K562 (cell line): ENCODE measurements at regions not wholly inside any gene's neighbourhood (a gene's known extent, or its start where the extent isn't known, plus 50 kb on each side); places are given as distances from the start of the nearest gene placed in this dataset.

Experiments
- ATAC-seq: fragments of 200-7000 bp; cut with Tn5 transposase; 3 replicates; pipeline ENCODE4 v1.9.1; 2020; ENCODE audit warnings: moderate library complexity
- BruUV-seq: library from RNA; stranded (reverse); fragments of 400-500 nt; replicated peaks from 2 replicates; lab custom pipeline; 2021; lab: Mats Ljungman, UMichigan
- CTCF ChIA-PET: fragments of 300-600 bp; formaldehyde crosslinking; extraction: SDS; loops from one replicate; lab custom pipeline; 2021; ENCODE audit warnings: low intra/inter-chr PET ratio; lab: Yijun Ruan, JAX
- POLR2A ChIA-PET: fragments of 300-600, 350-650 bp; sonication (Branson Sonifier 250); formaldehyde crosslinking; extraction: SDS; loops from one replicate; lab custom pipeline; 2021; ENCODE audit warnings: antibody characterized with exemption, inconsistent platforms; lab: Yijun Ruan, JAX
- DNase-seq, 4 experiments: peaks; one replicate each; pipeline versions ENCODE4 v3.0.0 to v3.0.0-alpha.2; 2011 to 2018; ENCODE audit warnings: low spot score in 3 of 4, mixed read lengths in 3 of 4; ENCODE audit errors: extremely low read depth in 1 of 4
- FAIRE-seq: peaks from 2 replicates; lab custom pipeline; 2011; peaks lifted over from hg19 to GRCh38; lab: Jason Lieb, UNC
- H2AFZ ChIP-seq: 2 replicates; pipeline ENCODE4 v1.6.0; 2011; ENCODE audit warnings: low read depth, low read length, control low read depth, inconsistent platforms
- H3K27ac ChIP-seq: fragments of 200-600 bp; 3 replicates; pipeline ENCODE4 v1.8.0; 2011; ENCODE audit warnings: low read depth, mild to moderate bottlenecking, control low read depth, inconsistent platforms, low read length, moderate library complexity, mixed read lengths; ENCODE audit errors: extremely low read depth
- H3K27me3 ChIP-seq, 2 experiments: fragments of 300-600 bp in 1 of 2; 2 replicates in 1 of 2; 3 replicates in 1 of 2; pipeline versions ENCODE4 v1.6.0 to v1.8.0; 2011; ENCODE audit warnings: inconsistent platforms in 2 of 2, low read length in 2 of 2, mild to moderate bottlenecking in 1 of 2, mixed read lengths in 1 of 2, moderate library complexity in 1 of 2; ENCODE audit not compliant: control insufficient read depth in 2 of 2, insufficient read depth in 2 of 2
- H3K36me3 ChIP-seq: fragments of 300-600 bp; 3 replicates; pipeline ENCODE4 v1.8.0; 2011; ENCODE audit warnings: mild to moderate bottlenecking, low read length, inconsistent platforms; ENCODE audit not compliant: control insufficient read depth, insufficient read depth
- H3K4me1 ChIP-seq, 2 experiments: fragments of 200-600 bp in 1 of 2; replicated peaks in 1 of 2; 2 replicates in 1 of 2; 3 replicates in 1 of 2; pipeline versions ENCODE4 v1.5.1 to v1.8.0; 2011; ENCODE audit warnings: inconsistent platforms in 2 of 2, low read length in 2 of 2, mild to moderate bottlenecking in 1 of 2, mixed read lengths in 1 of 2, moderate library complexity in 1 of 2; ENCODE audit not compliant: control insufficient read depth in 2 of 2, insufficient read depth in 2 of 2
- H3K4me2 ChIP-seq: 2 replicates; pipeline ENCODE4 v1.6.1; 2011; ENCODE audit warnings: low read length, control low read depth, inconsistent platforms, mixed read lengths; ENCODE audit not compliant: insufficient read depth
- H3K4me3 ChIP-seq: fragments of 200-600 bp; sonication (generic), shearing (Covaris generic); 2 replicates; pipeline ENCODE4 v1.5.1; 2016; ENCODE audit warnings: control low read depth, inconsistent platforms
- H3K79me2 ChIP-seq: fragments of 200-600 bp; 3 replicates; pipeline ENCODE4 v1.8.0; 2011; ENCODE audit warnings: low read length, inconsistent platforms; ENCODE audit not compliant: control insufficient read depth, insufficient read depth
- H3K9ac ChIP-seq, 2 experiments: 2 replicates each; pipeline versions ENCODE4 v1.6.0 to v1.6.1; 2011; ENCODE audit warnings: low read depth in 2 of 2, low read length in 2 of 2, control low read depth in 1 of 2, inconsistent platforms in 1 of 2, mild to moderate bottlenecking in 1 of 2, mixed read lengths in 1 of 2; ENCODE audit not compliant: insufficient read depth in 1 of 2
- H3K9me1 ChIP-seq: one replicate; pipeline ENCODE4 v1.6.0; 2011; ENCODE audit warnings: inconsistent platforms, mild to moderate bottlenecking, low read length, moderate library complexity; ENCODE audit not compliant: control insufficient read depth, insufficient read depth
- H3K9me3 ChIP-seq: replicated peaks from 2 replicates; pipeline ENCODE4 v1.5.1; 2011; ENCODE audit warnings: low read depth, low read length, inconsistent platforms; ENCODE audit not compliant: control insufficient read depth, insufficient read depth
- H4K20me1 ChIP-seq: replicated peaks from 2 replicates; pipeline ENCODE4 v1.6.1; 2011; ENCODE audit warnings: low read length, inconsistent platforms, mixed read lengths; ENCODE audit not compliant: control insufficient read depth, insufficient read depth
- DLX4 ChIP-seq: fragments of 250-450 bp; sonication (Bioruptor Pico); IDR thresholded peaks from 2 replicates; pipeline ENCODE4 v1.6.1; 2021; ENCODE audit warnings: mild to moderate bottlenecking
- GTF3C2 ChIP-seq: IDR thresholded peaks from 3 replicates; pipeline ENCODE4 v1.6.1; 2011; ENCODE audit warnings: borderline replicate concordance, mild to moderate bottlenecking, moderate library complexity; ENCODE audit not compliant: insufficient read length; ENCODE audit errors: extremely low read depth
- KAT2B ChIP-seq: IDR thresholded peaks from one replicate; pipeline ENCODE4 v1.6.1; 2012; ENCODE audit warnings: low read depth, mild to moderate bottlenecking, control low read depth, inconsistent platforms, low read length, moderate library complexity
- KAT8 ChIP-seq: fragments of 450-650 bp; IDR thresholded peaks from 2 replicates; pipeline ENCODE4 v1.6.1; 2016; ENCODE audit warnings: low read depth, mild to moderate bottlenecking
- KLF13 ChIP-seq: fragments of 450-650 bp; IDR thresholded peaks from 2 replicates; pipeline ENCODE4 v1.6.1; 2016; ENCODE audit warnings: missing genetic modification characterization, low read depth, mild to moderate bottlenecking, missing compliant biosample characterization, moderate library complexity, borderline replicate concordance
- MIER1 ChIP-seq: fragments of 450-650 bp; IDR thresholded peaks from 2 replicates; pipeline ENCODE4 v1.6.1; 2016; ENCODE audit warnings: antibody characterized with exemption, mild to moderate bottlenecking, low read depth
- SMARCA4 ChIP-seq: fragments of 450-650 bp; IDR thresholded peaks from 2 replicates; pipeline ENCODE4 v1.6.1; 2016
- SMARCC2 ChIP-seq: fragments of 450-650 bp; IDR thresholded peaks from 2 replicates; pipeline ENCODE4 v1.6.1; 2017; ENCODE audit warnings: antibody characterized with exemption, moderate library complexity, mild to moderate bottlenecking, low read depth
- SMARCE1 ChIP-seq: fragments of 450-650 bp; IDR thresholded peaks from 2 replicates; pipeline ENCODE4 v1.7.1; 2016; ENCODE audit warnings: mild to moderate bottlenecking
- SMC3 ChIP-seq: conservative IDR thresholded peaks from 2 replicates; pipeline ENCODE4 v1.6.1; 2011; ENCODE audit warnings: low read depth, low read length, improper control_type of control experiment; ENCODE audit not compliant: insufficient read depth
- ZBTB12 ChIP-seq: fragments of 250-450 bp; sonication (Bioruptor Pico); IDR thresholded peaks from 2 replicates; pipeline ENCODE4 v1.4.0; 2020
- ZNF146 ChIP-seq: IDR thresholded peaks from one replicate; pipeline ENCODE4 v1.6.1; 2018; ENCODE audit warnings: missing compliant biosample characterization; ENCODE audit not compliant: unreplicated experiment
- ZNF212 ChIP-seq: fragments of 450-650 bp; formaldehyde crosslinking; IDR thresholded peaks from 2 replicates; pipeline ENCODE4 v1.4.0; 2020; ENCODE audit warnings: mild to moderate bottlenecking
- ZNF436 ChIP-seq: fragments of 250-450, 450-650 bp; sonication (Bioruptor Pico); formaldehyde crosslinking; IDR thresholded peaks from 2 replicates; pipeline ENCODE4 v1.7.0; 2020; ENCODE audit warnings: mild to moderate bottlenecking
- WGBS: fragments of 100-300 bp; shearing (Covaris generic); methylation state at CpG from one replicate; pipeline ENCODE4 v1.1.6; 2016; ENCODE audit warnings: low coverage, mixed read lengths; ENCODE audit not compliant: insufficient coverage; ENCODE audit errors: missing lambda C conversion rate; 5-methylcytosine and 5-hydroxymethylcytosine counted together
- in situ Hi-C: fragments of 300-500 bp; cut with MboI; formaldehyde crosslinking; loops from 4 replicates; pipeline ENCODE4 v1.15.0; 2018; ENCODE audit warnings: inconsistent platforms, mixed read lengths
- intact Hi-C: fragments of 100-400 bp; cut with micrococcal nuclease; formaldehyde crosslinking; loops from 2 replicates; pipeline ENCODE4 v1.14.2; 2022

- CTCF ChIA-PET: no interaction called here
- DNase-seq (no peak), ATAC-seq (no peak), FAIRE-seq (no peak)
- H3K27me3 ChIP-seq: no peaks in the 10 kb centered on the region
- intact Hi-C loops (no loop called here), in situ Hi-C loops (no loop called here)
- no peak overlapping the region for H3K4me2 ChIP-seq
- no peaks in the 10 kb centered on the region for H3K9me1 ChIP-seq
- no peak overlapping the region for H2AFZ ChIP-seq
- no peak overlapping the region for H3K27ac ChIP-seq
- no TSS peak for BruUV-seq
- H3K4me1 ChIP-seq: no peaks in the 10 kb centered on the region
- POLR2A ChIA-PET: interaction anchor here (0.6 kb wide), 1 partner anchor 135 kb away, joined by 3 read pairs; no protein-coding TSS in a partner anchor
- H3K79me2 ChIP-seq: no peaks in the 10 kb centered on the region
- TF ChIP-seq MIER1 (no peak), ZNF146 (CRISPR knock-in tag) (no peak), KLF13 (tag) (no peak), GTF3C2 (no peak), SMARCE1 (no peak), DLX4 (CRISPR knock-in tag) (no peak), KAT8 (no peak), ZBTB12 (no peak), ZNF212 (CRISPR knock-in tag) (no peak), SMARCA4 (no peak), ZNF436 (CRISPR knock-in tag) (no peak), SMARCC2 (no peak), KAT2B (no peak), SMC3 (no peak)
- no peaks in the 10 kb centered on the region; the same call in 2 of the 3 replicates for H3K36me3 ChIP-seq
- H3K4me3 ChIP-seq: no peak overlapping the region
- WGBS: 0% methylated on average over 7 of the region's 7 CpGs
- no peaks in the 10 kb centered on the region; the same call in 1 of the 2 replicates for H3K9me3 ChIP-seq
- no peaks in the 10 kb centered on the region for H4K20me1 ChIP-seq
- H3K9ac ChIP-seq: no peak overlapping the region
Observed at GRCh38 chr2:4675295-4675694, 971.9 kb downstream of the DCDC2C start.
